A549 (cell line): ENCODE measurements at regions not wholly inside any gene's neighbourhood (a gene's known extent, or its start where the extent isn't known, plus 50 kb on each side); places are given as distances from the start of the nearest gene placed in this dataset.

Experiments
- CHD2 ChIP-seq: fragments of 150-350 bp; IDR thresholded peaks from 2 replicates; pipeline ENCODE4 v1.6.1; 2014; ENCODE audit warnings: low read length; ENCODE audit not compliant: partially characterized antibody
- FOSL2 ChIP-seq, 2 experiments: fragments of 450-650 bp in 1 of 2; fragments of >200 bp in 1 of 2; sonication (Bioruptor Twin) in 1 of 2; formaldehyde crosslinking; IDR thresholded peaks; 2 replicates each; pipeline versions ENCODE4 v1.5.0 to v1.6.1; 2016 to 2020; ENCODE audit warnings: mild to moderate bottlenecking in 1 of 2, moderate library complexity in 1 of 2
- HOXB13 ChIP-seq: fragments of 250-450 bp; sonication (Bioruptor Pico); IDR thresholded peaks from 2 replicates; pipeline ENCODE4 v1.5.0; 2020; ENCODE audit warnings: low read depth, mild to moderate bottlenecking, moderate library complexity
- RCOR1 ChIP-seq: fragments of 150-350 bp; IDR thresholded peaks from 2 replicates; pipeline ENCODE4 v1.6.1; 2014; ENCODE audit warnings: antibody characterized with exemption, low read length, low read depth
- TF ChIP-seq, protein P1 (sequence below): fragments of >200 bp; sonication (Bioruptor Twin); formaldehyde crosslinking; IDR thresholded peaks from 3 replicates; pipeline ENCODE4 v1.6.1; 2016
- TF ChIP-seq, protein P2 (sequence below): fragments of 200-600 bp; sonication (generic); IDR thresholded peaks from 2 replicates; pipeline ENCODE4 v1.6.1; 2016; ENCODE audit warnings: antibody characterized with exemption, mild to moderate bottlenecking, moderate library complexity
- TF ChIP-seq, protein P3 (sequence below): fragments of >200 bp; sonication (Bioruptor Twin); formaldehyde crosslinking; IDR thresholded peaks from 3 replicates; pipeline ENCODE4 v1.5.1; 2016
- TF ChIP-seq, protein P4 (sequence below): IDR thresholded peaks from 2 replicates; pipeline ENCODE4 v1.6.1; 2012

DNA sequence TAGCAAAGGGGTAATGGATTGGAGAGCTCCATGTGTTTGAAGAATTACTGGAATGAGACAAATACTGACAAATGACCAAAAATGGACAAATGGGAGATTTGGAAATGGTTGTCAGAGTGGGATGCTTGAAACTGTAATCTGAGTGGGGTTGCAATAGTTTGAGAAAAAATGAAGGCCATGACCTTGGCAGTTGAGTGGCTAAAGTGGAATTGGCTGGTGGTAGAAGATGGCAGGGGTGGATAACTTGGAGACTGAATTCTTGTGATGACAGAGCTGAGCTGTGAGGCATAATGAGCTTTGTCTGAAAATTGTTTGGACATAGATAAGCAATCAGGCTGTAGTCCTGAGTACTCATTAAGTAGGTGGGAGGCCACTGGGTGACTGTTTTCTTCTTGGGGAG, 222.5 kb upstream of the PRICKLE1 start:
- TF ChIP-seq CHD2 = no peak
- TF ChIP-seq, protein P1, sequence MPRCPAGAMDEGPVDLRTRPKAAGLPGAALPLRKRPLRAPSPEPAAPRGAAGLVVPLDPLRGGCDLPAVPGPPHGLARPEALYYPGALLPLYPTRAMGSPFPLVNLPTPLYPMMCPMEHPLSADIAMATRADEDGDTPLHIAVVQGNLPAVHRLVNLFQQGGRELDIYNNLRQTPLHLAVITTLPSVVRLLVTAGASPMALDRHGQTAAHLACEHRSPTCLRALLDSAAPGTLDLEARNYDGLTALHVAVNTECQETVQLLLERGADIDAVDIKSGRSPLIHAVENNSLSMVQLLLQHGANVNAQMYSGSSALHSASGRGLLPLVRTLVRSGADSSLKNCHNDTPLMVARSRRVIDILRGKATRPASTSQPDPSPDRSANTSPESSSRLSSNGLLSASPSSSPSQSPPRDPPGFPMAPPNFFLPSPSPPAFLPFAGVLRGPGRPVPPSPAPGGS = no peak
- TF ChIP-seq, protein P2, sequence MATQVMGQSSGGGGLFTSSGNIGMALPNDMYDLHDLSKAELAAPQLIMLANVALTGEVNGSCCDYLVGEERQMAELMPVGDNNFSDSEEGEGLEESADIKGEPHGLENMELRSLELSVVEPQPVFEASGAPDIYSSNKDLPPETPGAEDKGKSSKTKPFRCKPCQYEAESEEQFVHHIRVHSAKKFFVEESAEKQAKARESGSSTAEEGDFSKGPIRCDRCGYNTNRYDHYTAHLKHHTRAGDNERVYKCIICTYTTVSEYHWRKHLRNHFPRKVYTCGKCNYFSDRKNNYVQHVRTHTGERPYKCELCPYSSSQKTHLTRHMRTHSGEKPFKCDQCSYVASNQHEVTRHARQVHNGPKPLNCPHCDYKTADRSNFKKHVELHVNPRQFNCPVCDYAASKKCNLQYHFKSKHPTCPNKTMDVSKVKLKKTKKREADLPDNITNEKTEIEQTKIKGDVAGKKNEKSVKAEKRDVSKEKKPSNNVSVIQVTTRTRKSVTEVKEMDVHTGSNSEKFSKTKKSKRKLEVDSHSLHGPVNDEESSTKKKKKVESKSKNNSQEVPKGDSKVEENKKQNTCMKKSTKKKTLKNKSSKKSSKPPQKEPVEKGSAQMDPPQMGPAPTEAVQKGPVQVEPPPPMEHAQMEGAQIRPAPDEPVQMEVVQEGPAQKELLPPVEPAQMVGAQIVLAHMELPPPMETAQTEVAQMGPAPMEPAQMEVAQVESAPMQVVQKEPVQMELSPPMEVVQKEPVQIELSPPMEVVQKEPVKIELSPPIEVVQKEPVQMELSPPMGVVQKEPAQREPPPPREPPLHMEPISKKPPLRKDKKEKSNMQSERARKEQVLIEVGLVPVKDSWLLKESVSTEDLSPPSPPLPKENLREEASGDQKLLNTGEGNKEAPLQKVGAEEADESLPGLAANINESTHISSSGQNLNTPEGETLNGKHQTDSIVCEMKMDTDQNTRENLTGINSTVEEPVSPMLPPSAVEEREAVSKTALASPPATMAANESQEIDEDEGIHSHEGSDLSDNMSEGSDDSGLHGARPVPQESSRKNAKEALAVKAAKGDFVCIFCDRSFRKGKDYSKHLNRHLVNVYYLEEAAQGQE = no peak
- TF ChIP-seq HOXB13 = no peak
- TF ChIP-seq RCOR1 = no peak
- TF ChIP-seq, protein P3, sequence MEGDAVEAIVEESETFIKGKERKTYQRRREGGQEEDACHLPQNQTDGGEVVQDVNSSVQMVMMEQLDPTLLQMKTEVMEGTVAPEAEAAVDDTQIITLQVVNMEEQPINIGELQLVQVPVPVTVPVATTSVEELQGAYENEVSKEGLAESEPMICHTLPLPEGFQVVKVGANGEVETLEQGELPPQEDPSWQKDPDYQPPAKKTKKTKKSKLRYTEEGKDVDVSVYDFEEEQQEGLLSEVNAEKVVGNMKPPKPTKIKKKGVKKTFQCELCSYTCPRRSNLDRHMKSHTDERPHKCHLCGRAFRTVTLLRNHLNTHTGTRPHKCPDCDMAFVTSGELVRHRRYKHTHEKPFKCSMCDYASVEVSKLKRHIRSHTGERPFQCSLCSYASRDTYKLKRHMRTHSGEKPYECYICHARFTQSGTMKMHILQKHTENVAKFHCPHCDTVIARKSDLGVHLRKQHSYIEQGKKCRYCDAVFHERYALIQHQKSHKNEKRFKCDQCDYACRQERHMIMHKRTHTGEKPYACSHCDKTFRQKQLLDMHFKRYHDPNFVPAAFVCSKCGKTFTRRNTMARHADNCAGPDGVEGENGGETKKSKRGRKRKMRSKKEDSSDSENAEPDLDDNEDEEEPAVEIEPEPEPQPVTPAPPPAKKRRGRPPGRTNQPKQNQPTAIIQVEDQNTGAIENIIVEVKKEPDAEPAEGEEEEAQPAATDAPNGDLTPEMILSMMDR = no peak
- TF ChIP-seq, protein P4, sequence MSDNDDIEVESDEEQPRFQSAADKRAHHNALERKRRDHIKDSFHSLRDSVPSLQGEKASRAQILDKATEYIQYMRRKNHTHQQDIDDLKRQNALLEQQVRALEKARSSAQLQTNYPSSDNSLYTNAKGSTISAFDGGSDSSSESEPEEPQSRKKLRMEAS = no peak
- TF ChIP-seq FOSL2 (IDR thresholded peaks at IDR 0.05) = no peak
- no peak for TF ChIP-seq FOSL2 (CRISPR knock-in tag; IDR thresholded peaks at IDR 0.05)
